SK-N-DZ (cell line): ENCODE measurements at regions not wholly inside any gene's neighbourhood (a gene's known extent, or its start where the extent isn't known, plus 50 kb on each side); places are given as distances from the start of the nearest gene placed in this dataset.

ENCODE experiments used
- DNase-seq: peaks from one replicate; pipeline ENCODE4 v3.0.0-alpha.2; 2015; ENCODE audit warnings: low spot score

- DNase-seq, result no peak
Observed at GRCh38 chr2:242024751-242025355, 155.3 kb downstream of the RTP5 start.

GRCh38 chr2:242027676-242028450 lies 158.3 kb downstream of the RTP5 start:
- DNase-seq, result no peak

DNA sequence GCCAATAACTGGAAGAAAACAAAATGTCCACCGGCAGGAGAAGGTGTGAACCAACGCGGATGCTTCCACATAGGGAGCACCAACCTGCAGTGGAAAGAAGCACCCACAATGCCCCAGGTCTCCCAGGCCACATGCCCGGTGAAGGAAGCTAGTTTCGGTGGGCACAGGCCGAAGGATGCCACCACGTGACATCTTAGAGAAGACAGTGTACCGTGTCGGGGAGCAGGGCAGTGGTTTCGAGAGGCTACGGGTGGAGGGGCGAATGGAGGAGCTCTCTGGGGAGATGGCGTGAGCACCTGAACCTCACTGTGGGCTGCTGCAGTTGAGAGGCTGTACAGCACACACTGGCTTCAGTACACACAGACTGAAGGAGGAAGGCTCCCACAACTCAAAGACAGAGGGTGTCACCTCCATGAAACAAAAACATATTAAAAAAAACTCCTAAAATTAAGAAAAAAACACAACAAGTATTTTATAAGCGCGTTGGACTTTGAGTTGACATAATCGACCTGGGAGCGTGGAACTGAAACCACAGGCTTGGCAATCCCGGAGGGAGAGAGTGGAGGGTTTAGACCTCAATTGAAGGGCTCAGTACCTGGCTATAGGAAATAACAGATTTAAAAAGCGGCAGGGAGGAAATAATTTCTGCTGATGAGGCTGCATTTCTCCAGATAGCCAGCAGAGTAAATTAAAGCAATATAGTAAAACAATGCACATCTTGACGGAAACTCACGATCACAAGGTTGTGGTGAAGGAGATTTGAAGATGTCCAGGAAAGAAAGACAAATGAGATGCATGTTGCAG lies 160.1 kb downstream of the RTP5 start:
- no peak for DNase-seq

GRCh38 chr2:242030226-242030575 lies 160.7 kb downstream of the RTP5 start:
- DNase-seq, result no peak

DNA sequence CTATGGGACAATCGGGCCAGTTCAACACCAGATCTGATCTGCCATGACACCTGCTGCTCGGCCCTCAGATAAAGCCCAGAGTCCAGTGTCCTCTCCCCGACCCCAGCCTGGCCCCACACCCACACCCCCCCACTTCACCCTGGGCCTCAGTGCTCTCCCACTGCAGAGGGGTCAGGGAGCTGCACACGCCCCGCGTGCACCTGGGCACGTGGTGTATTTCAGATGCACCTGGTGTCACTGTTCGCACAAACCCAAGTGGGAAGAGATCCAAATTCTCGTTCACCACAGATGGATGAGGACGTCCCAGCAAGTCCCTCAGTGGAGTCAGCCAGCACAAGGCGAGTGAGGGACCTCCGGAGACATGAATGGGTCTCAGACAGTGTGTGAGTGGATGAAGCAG lies 161.3 kb downstream of the RTP5 start:
- no peak for DNase-seq

- DNase-seq, result no peak
Observed at GRCh38 chr2:242031481-242032019, 162.0 kb downstream of the RTP5 start.

- no peak for DNase-seq
Observed at GRCh38 chr2:242032780-242033656, 163.5 kb downstream of the RTP5 start.

DNA sequence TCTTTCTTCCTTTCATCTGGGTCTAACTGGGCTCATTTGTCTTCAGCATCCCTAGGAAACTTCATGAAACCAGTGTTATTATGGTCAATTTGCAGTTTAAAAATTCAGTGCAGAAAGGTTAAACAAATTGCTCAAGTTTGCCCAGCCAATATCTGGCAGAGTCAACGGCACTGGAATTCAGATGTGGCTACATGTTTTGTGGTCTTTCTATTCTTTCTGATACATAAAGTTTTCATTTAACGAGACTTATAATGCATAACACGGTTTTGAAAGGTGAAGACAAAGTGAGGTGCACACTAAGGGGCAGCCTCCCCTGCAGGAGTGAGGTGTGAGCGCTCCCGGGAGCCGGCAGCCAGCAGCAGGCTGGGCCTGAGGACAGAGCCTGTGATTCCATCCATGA lies 164.6 kb downstream of the RTP5 start:
- DNase-seq, result no peak

- DNase-seq, result no peak
Observed at GRCh38 chr2:242034996-242035814, 165.7 kb downstream of the RTP5 start.

- no peak for DNase-seq
Observed at GRCh38 chr2:242035858-242036652, 166.5 kb downstream of the RTP5 start.

DNA sequence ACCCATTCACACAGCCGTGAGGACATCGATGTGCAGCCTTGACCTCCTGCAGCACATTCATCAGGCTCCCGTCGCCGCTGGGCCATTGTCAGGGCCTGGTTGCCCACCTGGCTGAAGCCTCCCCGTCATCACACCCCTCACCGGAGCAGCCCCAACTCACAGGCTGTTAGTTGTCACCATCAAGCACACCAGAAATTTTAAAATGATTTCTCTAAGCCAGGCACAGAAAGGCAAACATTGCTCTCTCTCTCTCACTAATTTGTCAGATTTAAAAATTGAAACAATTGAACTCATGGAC lies 167.1 kb downstream of the RTP5 start:
- no peak for DNase-seq

DNA sequence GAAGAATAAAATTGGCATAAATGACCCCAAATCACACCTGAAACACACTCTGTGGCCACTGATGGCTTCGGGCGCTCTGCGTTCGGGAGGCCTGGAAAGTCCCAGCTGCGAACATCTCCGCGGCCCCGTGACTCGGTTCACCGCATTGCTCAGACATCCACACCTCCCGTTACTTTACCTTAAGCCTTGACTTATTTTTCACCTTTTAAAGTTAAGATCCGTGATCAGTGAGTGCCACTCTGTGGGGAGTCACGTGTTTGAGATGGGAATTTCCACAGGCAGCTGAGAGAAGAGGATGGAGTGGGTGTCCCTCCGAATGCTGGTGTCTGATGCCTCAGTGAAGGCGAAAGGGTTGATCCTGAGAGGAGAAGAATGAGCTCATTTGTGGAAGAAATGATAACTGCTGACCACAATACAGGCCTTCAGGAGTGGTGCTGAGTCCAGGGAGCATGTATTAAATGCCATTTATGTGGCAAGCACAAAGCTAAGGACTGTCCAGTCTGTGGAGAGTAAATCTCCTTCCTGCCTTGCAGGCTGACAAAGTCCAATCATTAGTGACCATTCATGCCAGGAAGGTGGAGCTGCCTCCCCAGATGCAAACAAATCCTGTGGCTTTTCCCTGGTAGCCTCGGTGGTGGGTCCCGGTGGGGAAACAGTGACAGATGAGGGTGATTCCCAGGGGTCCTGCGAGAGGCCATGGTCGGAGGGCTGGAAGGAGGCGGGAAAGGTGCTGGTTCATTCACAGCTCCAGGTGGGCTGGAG lies 168.8 kb downstream of the RTP5 start:
- no peak for DNase-seq

GRCh38 chr2:242038928-242039341 lies 169.4 kb downstream of the RTP5 start:
- no peak for DNase-seq

GRCh38 chr2:242040303-242040655 lies 170.8 kb downstream of the RTP5 start:
- no peak for DNase-seq

DNA sequence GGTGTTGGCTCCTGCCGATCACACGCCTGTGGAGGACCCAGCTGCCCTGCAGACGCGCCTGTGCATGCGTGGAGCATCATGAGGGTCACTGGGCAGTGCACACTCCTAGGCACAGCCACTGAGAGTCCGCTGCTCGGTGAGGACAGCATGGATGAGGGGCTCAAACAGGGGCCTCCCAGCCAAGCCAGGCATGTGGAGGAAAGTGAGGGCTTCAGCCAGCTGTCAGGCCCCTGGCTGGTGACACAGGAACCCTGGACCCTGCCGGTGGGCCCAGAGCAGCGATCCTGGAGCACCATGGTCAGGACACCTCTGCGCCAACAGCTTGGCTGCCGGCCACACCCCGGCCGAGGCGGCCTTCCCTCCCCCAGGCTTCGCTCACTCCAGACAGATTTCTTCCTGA lies 171.2 kb downstream of the RTP5 start:
- no peak for DNase-seq

GRCh38 chr2:242041816-242042215 lies 172.3 kb downstream of the RTP5 start:
- DNase-seq, result no peak

DNA sequence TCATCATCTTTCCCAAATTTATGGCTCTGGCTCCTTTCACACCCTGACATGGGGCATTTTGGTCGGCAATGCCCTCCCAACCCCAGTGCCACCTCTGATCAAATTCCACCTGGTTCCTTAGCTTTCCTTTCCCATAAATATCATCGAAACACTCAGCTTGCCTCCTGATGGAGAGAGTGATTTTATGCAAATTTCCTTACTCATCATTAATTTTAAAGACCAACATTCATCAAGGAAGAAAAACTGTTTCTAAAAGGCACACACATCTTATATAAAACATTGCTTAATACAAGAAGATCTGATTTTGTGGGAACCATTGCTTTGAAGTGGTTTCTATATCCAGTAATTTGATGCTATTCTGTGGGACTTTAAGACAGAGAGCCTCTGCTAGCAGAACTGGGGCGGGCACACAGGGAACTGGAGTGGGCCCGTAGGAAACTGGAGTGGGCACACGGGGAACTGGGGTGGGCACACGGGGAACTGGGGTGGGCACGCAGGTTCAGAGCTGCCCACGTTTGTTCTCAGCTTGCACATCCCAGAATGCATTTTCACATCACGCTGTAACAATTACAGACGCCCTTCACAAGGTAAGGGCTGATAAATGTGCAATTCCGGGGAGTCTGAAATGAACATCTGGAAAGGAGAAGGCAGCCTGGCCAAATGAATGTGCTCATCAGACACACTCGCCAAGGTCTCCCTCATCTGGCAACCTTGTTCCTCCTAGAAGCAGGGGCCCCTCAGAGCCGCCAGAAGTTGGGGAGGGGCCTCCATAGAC lies 174.2 kb downstream of the RTP5 start:
- DNase-seq, result no peak

DNA sequence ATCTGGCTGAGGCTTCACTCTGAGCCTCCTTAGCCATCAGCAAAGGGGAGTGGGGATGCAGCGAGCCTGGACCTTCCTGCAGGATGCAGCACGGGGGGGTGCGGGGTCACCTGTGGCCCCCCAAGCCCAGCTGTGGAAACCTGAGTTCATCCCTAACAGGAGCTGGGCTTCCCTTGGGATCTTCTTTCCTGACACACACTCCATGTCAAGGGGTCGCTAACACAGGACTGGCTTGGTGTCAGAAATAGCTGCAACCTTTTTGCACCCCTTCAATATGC lies 174.7 kb downstream of the RTP5 start:
- no peak for DNase-seq
